ENCODE measurements at regions not wholly inside any gene's neighbourhood (a gene's known extent, or its start where the extent isn't known, plus 50 kb on each side); places are given as distances from the start of the nearest gene placed in this dataset.

DNA sequence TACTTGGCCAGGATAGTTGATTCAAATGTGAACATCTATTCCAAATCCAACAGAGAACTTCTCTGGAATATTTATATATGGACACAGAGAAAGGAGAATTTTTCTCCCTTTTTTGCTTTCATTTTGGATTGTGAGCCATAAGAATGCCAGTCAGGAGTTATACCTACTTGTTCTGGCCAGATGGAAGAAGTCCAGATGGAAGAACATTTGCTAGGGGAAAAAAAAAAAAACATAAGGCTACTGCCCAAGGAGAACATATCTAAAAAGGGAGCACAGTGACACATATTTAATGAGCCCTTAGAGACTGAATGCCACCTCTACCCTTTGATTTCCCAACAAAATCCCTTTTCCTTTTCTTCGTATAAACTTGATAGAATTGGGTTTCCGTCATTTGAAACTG is 61.7 kb upstream of the PPP2R2B start:
- H3K36me3 ChIP-seq (ENCODE audit: insufficient read depth, low read length): no peaks in the 10 kb centered on the region

DNA sequence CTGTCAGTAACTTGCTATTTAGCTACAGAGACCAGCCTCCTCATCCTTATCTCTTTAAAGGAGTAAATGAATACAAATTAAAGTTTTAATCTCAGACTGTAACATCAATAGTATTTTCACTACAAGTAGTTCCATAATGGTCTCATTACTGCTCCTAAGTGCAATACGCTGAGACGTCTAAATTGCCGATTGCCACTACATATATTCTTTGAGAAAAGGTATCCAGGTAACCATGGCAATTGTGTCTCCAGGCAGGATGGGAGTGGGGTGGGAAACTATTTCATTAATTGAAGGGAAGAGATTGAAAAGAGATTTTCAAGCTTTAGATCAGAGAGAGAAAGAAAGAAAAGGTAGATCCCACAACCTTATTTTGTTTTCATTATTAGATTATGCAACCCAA is 65.5 kb upstream of the PPP2R2B start:
- H3K27me3 ChIP-seq (ENCODE audit: insufficient read depth, low read length): no peaks in the 10 kb centered on the region
- 98% methylated on average over 3 of the region's 3 CpGs for WGBS
- no peak overlapping the region for H3K4me3 ChIP-seq (ENCODE audit: low read length)
- H3K9me3 ChIP-seq (ENCODE audit: insufficient read depth, low read depth, low read length): no peaks in the 10 kb centered on the region
- H3K27ac ChIP-seq (ENCODE audit: low read depth, low read length): no peak overlapping the region
- no peaks in the 10 kb centered on the region for H3K4me1 ChIP-seq (ENCODE audit: insufficient read depth, low read length)
- H3K36me3 ChIP-seq (ENCODE audit: insufficient read depth, low read length): no peaks in the 10 kb centered on the region
- no peak overlapping the region for H3K9ac ChIP-seq (ENCODE audit: low read depth, low read length)

More for the DNA sequence above, 61.7 kb upstream of the PPP2R2B start:
- Histone ChIP-seq H3K4me3 (ENCODE audit: low read length) (no peak overlapping the region), H3K9ac (ENCODE audit: low read depth, low read length) (no peak overlapping the region), H3K27me3 (ENCODE audit: insufficient read depth, low read length) (no peaks in the 10 kb centered on the region), H3K9me3 (ENCODE audit: insufficient read depth, low read depth, low read length) (no peaks in the 10 kb centered on the region), H3K27ac (ENCODE audit: low read depth, low read length) (no peak overlapping the region), H3K4me1 (ENCODE audit: insufficient read depth, low read length) (peaks cover 7% of the 10 kb centered on the region; the same call in 1 of the 2 replicates)
- WGBS: over 99% methylated on average over 2 of the region's 2 CpGs

DNA sequence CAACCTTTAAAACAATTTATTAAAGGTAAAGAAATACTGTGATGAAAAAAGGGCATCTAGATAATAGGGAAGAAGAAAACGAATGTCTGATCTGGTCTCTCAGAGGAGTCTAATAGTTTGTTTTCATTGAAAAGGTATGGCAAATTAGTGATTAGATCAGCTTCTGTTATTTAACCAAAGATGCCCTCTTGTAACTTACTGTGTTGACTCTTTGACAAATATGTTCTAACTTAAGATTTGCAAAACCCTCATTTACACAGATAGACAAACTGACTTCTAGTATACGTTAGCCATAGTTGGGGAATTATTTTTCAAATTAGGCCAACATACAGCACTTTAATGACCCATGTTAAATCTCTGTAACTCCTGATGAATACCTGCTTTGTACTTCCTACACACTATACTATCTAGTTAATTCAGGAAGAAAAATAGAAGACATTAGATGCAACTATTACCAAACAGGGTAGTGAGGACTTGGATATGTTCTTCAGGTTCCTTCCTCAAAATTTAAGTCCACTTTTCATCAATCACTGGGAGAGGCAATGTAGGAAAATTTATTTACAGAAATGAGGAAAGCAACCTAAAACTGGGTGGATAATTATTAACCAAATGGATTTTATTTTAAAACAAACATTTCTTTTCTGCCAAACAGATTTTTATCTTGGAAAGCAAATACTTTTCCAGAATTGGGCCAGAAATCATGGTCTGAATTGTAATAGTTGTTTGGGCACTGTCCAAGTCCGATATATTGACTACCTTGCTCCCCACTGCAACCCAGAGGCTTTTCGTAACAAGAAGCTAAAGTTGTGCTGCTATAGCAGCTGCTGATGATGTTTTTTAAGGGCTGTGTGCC is 66.4 kb upstream of the PPP2R2B start:
- Histone ChIP-seq H3K36me3 (ENCODE audit: insufficient read depth, low read length) (no peaks in the 10 kb centered on the region), H3K27me3 (ENCODE audit: insufficient read depth, low read length) (no peaks in the 10 kb centered on the region), H3K4me3 (ENCODE audit: low read length) (no peak overlapping the region), H3K9ac (ENCODE audit: low read depth, low read length) (no peak overlapping the region), H3K9me3 (ENCODE audit: insufficient read depth, low read depth, low read length) (no peaks in the 10 kb centered on the region), H3K4me1 (ENCODE audit: insufficient read depth, low read length) (no peaks in the 10 kb centered on the region), H3K27ac (ENCODE audit: low read depth, low read length) (no peak overlapping the region)
- WGBS: 87% methylated on average over 4 of the region's 4 CpGs

DNA sequence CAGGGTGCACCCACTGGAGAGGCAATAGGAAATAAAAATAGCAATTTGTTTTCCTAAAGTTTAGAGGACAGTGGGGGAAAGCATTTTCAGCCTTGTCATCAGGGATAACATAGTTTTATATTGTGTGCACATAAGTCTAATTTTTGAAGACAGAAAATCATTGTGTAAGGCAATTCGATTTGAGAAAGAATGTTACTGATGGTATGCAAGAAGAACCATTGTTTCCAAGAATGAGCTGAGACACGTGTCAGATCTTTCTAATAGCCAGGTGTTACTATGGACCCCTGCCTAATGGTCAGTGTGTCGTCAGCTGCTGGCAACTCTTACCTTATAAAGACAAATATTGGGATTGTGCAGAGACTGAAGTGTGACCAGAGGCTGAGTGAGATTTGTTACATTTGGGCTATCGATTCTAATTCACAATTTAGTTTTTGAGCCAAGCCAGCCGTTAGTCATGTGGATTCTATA is 67.1 kb upstream of the PPP2R2B start:
- no peak overlapping the region for H3K4me3 ChIP-seq (ENCODE audit: low read length)
- H3K27me3 ChIP-seq (ENCODE audit: insufficient read depth, low read length): no peaks in the 10 kb centered on the region
- H3K27ac ChIP-seq (ENCODE audit: low read depth, low read length): no peak overlapping the region
- WGBS: 86% methylated on average over 5 of the region's 5 CpGs
- H3K9ac ChIP-seq (ENCODE audit: low read depth, low read length): no peak overlapping the region
- no peaks in the 10 kb centered on the region for H3K9me3 ChIP-seq (ENCODE audit: insufficient read depth, low read depth, low read length)
- no peaks in the 10 kb centered on the region for H3K36me3 ChIP-seq (ENCODE audit: insufficient read depth, low read length)
- H3K4me1 ChIP-seq (ENCODE audit: insufficient read depth, low read length): no peaks in the 10 kb centered on the region

DNA sequence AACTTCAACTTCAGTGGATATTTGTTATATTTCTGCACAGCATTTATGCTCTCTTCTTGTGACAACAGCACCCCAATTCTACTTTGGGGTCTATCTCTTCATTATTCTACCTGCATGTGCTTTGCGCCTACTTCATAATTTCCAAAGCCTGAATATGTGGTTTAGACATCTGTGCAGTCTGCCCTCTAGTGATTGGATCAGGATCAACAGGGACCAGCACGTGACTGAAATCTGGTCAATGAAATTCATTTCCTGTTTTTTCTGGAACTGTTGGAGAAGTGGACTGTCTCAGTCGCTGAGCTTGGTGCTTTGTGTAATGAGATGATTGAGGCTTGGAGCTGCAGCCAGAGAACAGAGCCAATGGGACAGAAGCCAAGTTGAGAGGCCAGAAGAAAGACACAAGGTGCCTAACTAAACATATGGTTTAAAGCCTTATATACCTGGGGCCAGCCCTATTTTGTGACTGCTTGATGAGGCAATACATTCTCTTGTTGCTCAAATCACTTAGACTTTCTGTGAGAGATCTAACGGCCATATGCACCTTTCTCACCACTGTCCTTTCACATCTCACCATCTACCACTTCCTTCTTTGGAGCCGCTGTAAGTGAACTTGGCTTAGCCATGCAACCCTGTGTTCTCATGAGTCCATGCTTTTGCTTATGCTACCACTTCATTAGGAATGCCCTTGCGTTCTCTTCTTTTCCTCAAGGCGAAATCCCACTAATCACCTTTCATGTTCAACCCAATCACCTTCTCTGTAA is 68.8 kb upstream of the PPP2R2B start:
- Histone ChIP-seq H3K9me3 (ENCODE audit: insufficient read depth, low read depth, low read length) (no peaks in the 10 kb centered on the region), H3K4me3 (ENCODE audit: low read length) (no peak overlapping the region), H3K27me3 (ENCODE audit: insufficient read depth, low read length) (no peaks in the 10 kb centered on the region), H3K36me3 (ENCODE audit: insufficient read depth, low read length) (no peaks in the 10 kb centered on the region), H3K27ac (ENCODE audit: low read depth, low read length) (no peak overlapping the region), H3K9ac (ENCODE audit: low read depth, low read length) (no peak overlapping the region), H3K4me1 (ENCODE audit: insufficient read depth, low read length) (peaks cover 6% of the 10 kb centered on the region; the same call in 1 of the 2 replicates)
- 87% methylated on average over 7 of the region's 7 CpGs for WGBS

DNA sequence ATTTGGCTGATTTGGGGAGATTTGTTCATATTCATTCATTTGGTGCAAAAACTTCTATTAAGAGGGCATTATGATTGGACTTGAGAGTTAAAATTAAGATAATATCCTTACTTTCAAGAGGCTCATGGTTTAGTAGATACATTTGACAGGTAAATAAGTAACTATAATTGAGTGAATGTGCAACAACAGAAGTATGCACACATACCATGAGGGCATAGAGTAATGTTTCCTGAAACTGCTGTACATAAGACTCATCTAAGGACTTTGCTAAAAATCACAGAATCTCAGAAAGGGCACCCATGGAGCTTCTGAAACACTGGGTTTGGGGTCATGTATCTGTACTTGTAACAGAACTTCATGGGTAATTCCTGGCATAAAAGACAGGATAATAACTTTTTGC is 70.1 kb upstream of the PPP2R2B start:
- Histone ChIP-seq H3K4me1 (ENCODE audit: insufficient read depth, low read length) (peaks cover 9% of the 10 kb centered on the region; the same call in 1 of the 2 replicates), H3K9ac (ENCODE audit: low read depth, low read length) (no peak overlapping the region), H3K27ac (ENCODE audit: low read depth, low read length) (no peak overlapping the region), H3K36me3 (ENCODE audit: insufficient read depth, low read length) (no peaks in the 10 kb centered on the region), H3K9me3 (ENCODE audit: insufficient read depth, low read depth, low read length) (no peaks in the 10 kb centered on the region), H3K4me3 (ENCODE audit: low read length) (no peak overlapping the region), H3K27me3 (ENCODE audit: insufficient read depth, low read length) (no peaks in the 10 kb centered on the region)

DNA sequence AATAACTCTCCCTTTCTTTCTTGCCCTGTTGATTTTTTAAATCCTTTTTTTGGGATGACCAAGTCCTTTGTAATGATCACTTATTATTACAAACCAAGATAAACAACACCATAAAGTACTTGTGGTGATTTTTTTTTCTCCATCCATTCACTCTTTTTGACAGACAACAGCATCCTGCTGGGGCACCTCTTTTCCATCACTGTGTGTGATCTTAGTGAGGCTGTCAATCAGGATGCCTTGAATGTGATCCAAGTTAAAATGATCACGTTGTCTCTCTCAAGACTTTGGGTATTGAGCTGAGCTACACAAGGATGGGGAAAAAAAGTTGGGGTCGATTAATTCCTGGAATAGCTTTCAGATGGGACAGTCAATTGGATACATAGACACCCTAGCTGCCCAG is 73.6 kb upstream of the PPP2R2B start:
- H3K27me3 ChIP-seq (ENCODE audit: insufficient read depth, low read length): no peaks in the 10 kb centered on the region
- H3K4me3 ChIP-seq (ENCODE audit: low read length): no peak overlapping the region
- WGBS: 40% methylated on average over 2 of the region's 2 CpGs
- H3K27ac ChIP-seq (ENCODE audit: low read depth, low read length): no peak overlapping the region
- no peaks in the 10 kb centered on the region for H3K9me3 ChIP-seq (ENCODE audit: insufficient read depth, low read depth, low read length)
- H3K9ac ChIP-seq (ENCODE audit: low read depth, low read length): no peak overlapping the region
- no peaks in the 10 kb centered on the region for H3K36me3 ChIP-seq (ENCODE audit: insufficient read depth, low read length)
- peaks cover 9% of the 10 kb centered on the region; the same call in 1 of the 2 replicates for H3K4me1 ChIP-seq (ENCODE audit: insufficient read depth, low read length)

DNA sequence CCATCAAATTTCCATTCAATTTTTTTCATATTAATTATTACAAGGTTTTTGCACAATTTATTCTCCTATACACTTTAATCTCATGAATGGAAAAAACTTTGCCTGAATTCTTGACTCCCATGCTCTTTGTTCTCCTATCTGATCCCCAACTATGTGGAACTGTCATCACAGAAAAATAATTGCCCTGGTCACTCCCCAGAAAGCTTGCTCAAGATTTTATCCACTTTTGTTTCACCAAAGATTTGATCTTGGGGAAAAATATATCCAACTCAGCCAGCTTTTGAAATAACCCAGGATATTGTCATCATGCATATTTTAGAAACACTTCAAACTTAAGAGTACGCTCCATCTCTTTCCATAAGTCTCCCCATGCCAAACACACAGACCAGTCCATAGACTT is 77.7 kb upstream of the PPP2R2B start:
- 95% methylated on average over 1 of the region's 1 CpG for WGBS
- no peak overlapping the region for H3K27ac ChIP-seq (ENCODE audit: low read depth, low read length)
- H3K4me1 ChIP-seq (ENCODE audit: insufficient read depth, low read length): peaks cover 9% of the 10 kb centered on the region; the same call in 1 of the 2 replicates
- H3K27me3 ChIP-seq (ENCODE audit: insufficient read depth, low read length): no peaks in the 10 kb centered on the region
- no peak overlapping the region for H3K9ac ChIP-seq (ENCODE audit: low read depth, low read length)
- H3K4me3 ChIP-seq (ENCODE audit: low read length): no peak overlapping the region
- H3K9me3 ChIP-seq (ENCODE audit: insufficient read depth, low read depth, low read length): no peaks in the 10 kb centered on the region
- no peaks in the 10 kb centered on the region for H3K36me3 ChIP-seq (ENCODE audit: insufficient read depth, low read length)

DNA sequence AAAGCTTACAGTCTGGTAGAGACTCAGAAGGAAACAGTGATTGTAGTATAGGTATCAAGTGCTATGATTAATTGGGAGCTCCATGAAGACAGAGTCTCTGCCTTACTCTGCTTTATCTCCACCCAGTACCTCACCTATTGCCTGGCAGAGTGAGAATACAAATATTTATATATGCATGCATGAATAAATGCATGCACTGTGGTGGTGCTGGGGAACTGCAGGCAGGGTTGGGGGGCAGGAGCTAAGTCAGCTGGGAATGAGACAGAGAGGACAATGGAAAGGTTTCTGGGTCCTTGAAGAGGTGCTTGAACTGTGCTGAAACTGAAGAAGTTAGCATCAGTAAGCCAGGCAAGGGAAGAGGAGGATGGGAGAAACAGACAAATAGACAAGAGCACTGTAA is 80.8 kb upstream of the PPP2R2B start:
- Histone ChIP-seq H3K36me3 (ENCODE audit: insufficient read depth, low read length) (no peaks in the 10 kb centered on the region), H3K27me3 (ENCODE audit: insufficient read depth, low read length) (no peaks in the 10 kb centered on the region), H3K27ac (ENCODE audit: low read depth, low read length) (no peak overlapping the region), H3K4me3 (ENCODE audit: low read length) (no peak overlapping the region), H3K4me1 (ENCODE audit: insufficient read depth, low read length) (no peaks in the 10 kb centered on the region), H3K9me3 (ENCODE audit: insufficient read depth, low read depth, low read length) (no peaks in the 10 kb centered on the region), H3K9ac (ENCODE audit: low read depth, low read length) (no peak overlapping the region)

DNA sequence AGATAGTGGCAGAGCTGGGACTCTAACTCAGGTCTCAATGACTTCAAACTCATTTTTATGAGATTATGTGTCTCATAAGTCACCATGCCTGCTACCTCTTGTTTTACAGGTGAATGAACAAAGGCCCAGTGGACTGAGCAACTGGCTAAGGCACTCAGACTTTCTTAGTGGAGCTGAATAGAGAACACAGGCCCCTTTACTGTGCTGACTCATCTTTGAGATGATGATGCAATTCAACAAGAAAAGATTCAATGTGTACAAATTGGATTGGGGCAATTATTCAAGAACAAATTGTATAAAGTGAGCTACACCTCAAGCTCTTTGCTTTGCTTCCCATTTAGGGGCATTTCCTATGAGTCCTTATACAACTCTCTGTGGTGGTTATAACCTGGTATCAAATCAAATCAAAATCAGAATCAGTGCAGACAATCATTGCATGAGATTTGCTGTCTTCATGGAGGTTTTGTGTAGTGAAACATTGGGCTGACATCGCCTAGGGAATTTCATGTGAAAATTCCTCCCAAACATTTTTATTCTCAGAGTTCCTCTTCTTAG is 84.3 kb upstream of the PPP2R2B start:
- Histone ChIP-seq H3K4me3 (ENCODE audit: low read length) (no peak overlapping the region), H3K27me3 (ENCODE audit: insufficient read depth, low read length) (no peaks in the 10 kb centered on the region), H3K4me1 (ENCODE audit: insufficient read depth, low read length) (no peaks in the 10 kb centered on the region), H3K9me3 (ENCODE audit: insufficient read depth, low read depth, low read length) (no peaks in the 10 kb centered on the region), H3K27ac (ENCODE audit: low read depth, low read length) (no peak overlapping the region), H3K9ac (ENCODE audit: low read depth, low read length) (no peak overlapping the region), H3K36me3 (ENCODE audit: insufficient read depth, low read length) (no peaks in the 10 kb centered on the region)
- no CpG with 5 or more reads among the region's 1 CpG for WGBS
